Gastrocnemius medialis (tissue), 4 donors: ENCODE measurements at regions not wholly inside any gene's neighbourhood (a gene's known extent, or its start where the extent isn't known, plus 50 kb on each side); places are given as distances from the start of the nearest gene placed in this dataset.

Source experiments
- ATAC-seq, 2 donors: fragments of 150-250 bp; one replicate each; pipeline ENCODE4 v1.9.1; 2016
- DNase-seq, 2 donors: peaks; one replicate each; pipeline ENCODE4 v3.0.0-alpha.2; 2019
- H3K27ac ChIP-seq, 4 donors: fragments of 200-600 bp; sonication (generic); 1 replicate in 1 of 4; 2 replicates in 3 of 4; pipeline ENCODE4 v1.5.1; 2016 to 2018; ENCODE audit warnings: mild to moderate bottlenecking in 2 of 4, moderate library complexity in 1 of 4
- H3K27me3 ChIP-seq, 3 donors: fragments of 200-600 bp; sonication (generic) in 2 of 3; 1 replicate in 1 of 3; 2 replicates in 2 of 3; pipeline versions ENCODE4 v1.5.1 to v1.6.0; 2016 to 2019; ENCODE audit warnings: mild to moderate bottlenecking in 1 of 3, moderate library complexity in 1 of 3
- H3K36me3 ChIP-seq, 2 donors: fragments of 200-600 bp; sonication (generic) in 1 of 2; one replicate each; pipeline ENCODE4 v1.5.1; 2017 to 2018
- H3K4me1 ChIP-seq, 2 donors: fragments of 200-600 bp; sonication (generic) in 1 of 2; one replicate each; pipeline ENCODE4 v1.5.1; 2016 to 2017; ENCODE audit warnings: mild to moderate bottlenecking in 2 of 2
- H3K4me3 ChIP-seq, 4 donors: fragments of 200-600 bp; sonication (generic) in 3 of 4; 1 replicate in 1 of 4; 2 replicates in 3 of 4; pipeline ENCODE4 v1.5.1; 2016 to 2019; ENCODE audit warnings: mild to moderate bottlenecking in 2 of 4
- H3K9me3 ChIP-seq, 3 donors: fragments of 200-600 bp; sonication (generic) in 2 of 3; 1 replicate in 1 of 3; 2 replicates in 2 of 3; pipeline ENCODE4 v1.5.1; 2016 to 2019
- POLR2A ChIP-seq, 2 donors: fragments of 450-650 bp; IDR thresholded peaks; one replicate each; pipeline ENCODE4 v1.6.1; 2017; ENCODE audit warnings: antibody characterized with exemption in 2 of 2, mild to moderate bottlenecking in 2 of 2, moderate library complexity in 2 of 2
- in situ Hi-C, 4 donors: fragments of 200-750 bp; cut with MboI; loops; one replicate each; pipeline versions ENCODE4 v1.15.0 to v1.8.0; 2017; ENCODE audit warnings: low sequenced_read_pairs in 4 of 4
- intact Hi-C: fragments of 100-400 bp; cut with DNase I; formaldehyde crosslinking; loops from one replicate; pipeline ENCODE4 v1.15.1; 2023; ENCODE audit warnings: low total_unique reads
- TF ChIP-seq, protein P1 (sequence below), 5 experiments: fragments of 450-650 bp in 3 of 5; fragments of 200-600 bp in 2 of 5; sonication (generic) in 2 of 5; IDR thresholded peaks in 4 of 5; conservative IDR thresholded peaks in 1 of 5; 1 replicate in 4 of 5; 2 replicates in 1 of 5; pipeline ENCODE4 v1.5.1; 2016 to 2019; ENCODE audit warnings: antibody characterized with exemption in 5 of 5, mild to moderate bottlenecking in 3 of 5, moderate library complexity in 3 of 5

DNA sequence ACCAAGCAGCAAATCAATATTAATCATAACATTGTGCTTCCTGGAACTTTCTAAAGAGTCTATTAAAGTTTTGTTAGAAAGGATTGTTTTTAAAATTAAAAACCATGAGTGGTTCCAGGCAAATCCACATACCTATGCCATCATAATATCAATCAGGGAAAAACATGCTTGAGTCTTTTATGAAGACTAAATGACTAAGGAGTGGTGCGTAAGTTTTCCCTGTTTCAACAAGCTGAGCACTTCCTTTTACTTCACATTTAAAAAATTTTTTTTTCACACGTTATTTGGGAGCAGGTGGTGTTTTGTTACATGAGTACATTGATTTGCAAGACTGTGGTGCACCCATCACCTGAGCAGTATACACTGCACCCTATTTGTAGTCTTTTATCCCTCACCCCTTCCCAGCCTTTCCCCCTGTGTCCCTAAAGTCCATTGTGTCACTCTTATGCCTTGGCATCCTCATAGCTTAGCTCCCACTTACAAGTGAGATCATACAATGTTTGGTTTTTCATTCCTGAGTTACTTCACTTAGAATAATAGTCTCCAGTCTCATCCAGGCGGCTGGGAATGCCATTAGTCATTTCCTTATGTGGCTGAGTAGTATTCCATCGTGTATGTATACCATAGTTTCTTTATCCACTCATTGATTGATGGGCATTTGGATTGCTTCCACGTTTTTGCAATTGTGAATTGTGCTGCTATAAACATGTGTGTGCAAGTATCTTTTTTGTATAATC is 1190.3 kb upstream of the RAG2 start:
- Histone ChIP-seq H3K27me3 (no peaks in the 10 kb centered on the region), H3K27ac (no peak overlapping the region), H3K4me3 (no peak overlapping the region), H3K36me3 (no peaks in the 10 kb centered on the region), H3K9me3 (no peaks in the 10 kb centered on the region), H3K4me1 (no peaks in the 10 kb centered on the region)
- no peak for TF ChIP-seq POLR2A (IDR thresholded peaks at IDR 0.05)
- TF ChIP-seq, protein P1, sequence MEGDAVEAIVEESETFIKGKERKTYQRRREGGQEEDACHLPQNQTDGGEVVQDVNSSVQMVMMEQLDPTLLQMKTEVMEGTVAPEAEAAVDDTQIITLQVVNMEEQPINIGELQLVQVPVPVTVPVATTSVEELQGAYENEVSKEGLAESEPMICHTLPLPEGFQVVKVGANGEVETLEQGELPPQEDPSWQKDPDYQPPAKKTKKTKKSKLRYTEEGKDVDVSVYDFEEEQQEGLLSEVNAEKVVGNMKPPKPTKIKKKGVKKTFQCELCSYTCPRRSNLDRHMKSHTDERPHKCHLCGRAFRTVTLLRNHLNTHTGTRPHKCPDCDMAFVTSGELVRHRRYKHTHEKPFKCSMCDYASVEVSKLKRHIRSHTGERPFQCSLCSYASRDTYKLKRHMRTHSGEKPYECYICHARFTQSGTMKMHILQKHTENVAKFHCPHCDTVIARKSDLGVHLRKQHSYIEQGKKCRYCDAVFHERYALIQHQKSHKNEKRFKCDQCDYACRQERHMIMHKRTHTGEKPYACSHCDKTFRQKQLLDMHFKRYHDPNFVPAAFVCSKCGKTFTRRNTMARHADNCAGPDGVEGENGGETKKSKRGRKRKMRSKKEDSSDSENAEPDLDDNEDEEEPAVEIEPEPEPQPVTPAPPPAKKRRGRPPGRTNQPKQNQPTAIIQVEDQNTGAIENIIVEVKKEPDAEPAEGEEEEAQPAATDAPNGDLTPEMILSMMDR (IDR thresholded peaks at IDR 0.05 in 4 of 5, conservative IDR thresholded peaks at IDR 0.05 in 1 of 5) = no peak
- intact Hi-C loops (no loop called here), in situ Hi-C loops (no loop called here)
- no peak for ATAC-seq
- DNase-seq = no peak

DNA sequence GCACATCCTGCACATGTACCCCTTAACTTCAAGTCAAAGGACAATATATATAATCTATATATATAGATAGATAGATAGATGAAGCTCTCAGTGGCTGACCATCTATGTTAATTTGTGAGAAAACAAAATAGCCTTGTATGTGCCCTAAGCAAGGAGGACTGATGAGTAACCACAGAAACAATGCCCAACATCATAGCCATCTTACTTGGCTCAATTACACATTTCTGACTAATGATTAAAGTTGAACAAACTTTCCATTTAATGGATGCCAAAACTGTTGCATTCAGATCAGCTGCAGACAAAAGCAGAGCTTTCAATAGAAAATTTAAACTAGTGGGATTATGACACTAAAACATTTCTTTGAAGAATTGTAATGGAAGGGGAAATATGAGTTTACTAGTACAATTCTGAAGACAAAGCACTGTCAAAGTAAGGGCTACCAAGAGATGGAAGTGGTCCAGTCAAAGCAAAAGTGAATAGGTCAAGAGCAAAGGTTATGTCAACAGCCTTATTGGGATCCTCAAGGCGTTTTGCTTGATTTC is 1188.2 kb upstream of the RAG2 start:
- TF ChIP-seq, protein P1 (IDR thresholded peaks at IDR 0.05 in 4 of 5, conservative IDR thresholded peaks at IDR 0.05 in 1 of 5) = no peak
- TF ChIP-seq POLR2A (IDR thresholded peaks at IDR 0.05) = no peak
- in situ Hi-C loops (no loop called here), intact Hi-C loops (no loop called here)
- no peaks in the 10 kb centered on the region for H3K4me1 ChIP-seq
- H3K36me3 ChIP-seq = no peaks in the 10 kb centered on the region
- H3K4me3 ChIP-seq = no peak overlapping the region
- H3K27ac ChIP-seq = no peak overlapping the region
- no peaks in the 10 kb centered on the region for H3K27me3 ChIP-seq
- DNase-seq (no peak), ATAC-seq (no peak)
- no peaks in the 10 kb centered on the region for H3K9me3 ChIP-seq

DNA sequence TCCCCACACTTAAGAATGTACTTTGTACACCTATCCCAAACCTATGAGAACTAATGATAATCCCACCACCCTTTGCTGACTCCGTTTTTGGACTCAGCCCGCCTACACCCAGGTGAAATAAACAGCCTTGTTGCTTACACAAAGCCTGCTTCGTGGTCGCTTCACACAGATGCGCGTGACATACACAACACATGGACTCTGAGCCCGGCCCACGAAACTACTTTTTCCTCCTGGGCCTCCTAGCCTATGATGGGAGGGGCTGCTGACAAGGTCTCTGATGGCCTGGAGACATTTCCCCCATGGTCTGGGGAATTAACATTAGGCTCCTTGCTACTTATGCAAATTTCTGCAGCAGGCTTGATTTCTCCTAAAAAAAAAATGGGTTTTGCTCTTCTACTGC is 1176.4 kb upstream of the RAG2 start:
- in situ Hi-C loops = no loop called here
- Histone ChIP-seq H3K4me3 (no peak overlapping the region), H3K36me3 (no peaks in the 10 kb centered on the region), H3K27ac (no peak overlapping the region), H3K4me1 (no peaks in the 10 kb centered on the region), H3K9me3 (no peaks in the 10 kb centered on the region), H3K27me3 (no peaks in the 10 kb centered on the region)
- DNase-seq (no peak), ATAC-seq (no peak)
- TF ChIP-seq, protein P1 (IDR thresholded peaks at IDR 0.05 in 4 of 5, conservative IDR thresholded peaks at IDR 0.05 in 1 of 5) = no peak
- no peak for TF ChIP-seq POLR2A (IDR thresholded peaks at IDR 0.05)
- intact Hi-C loops = no loop called here

DNA sequence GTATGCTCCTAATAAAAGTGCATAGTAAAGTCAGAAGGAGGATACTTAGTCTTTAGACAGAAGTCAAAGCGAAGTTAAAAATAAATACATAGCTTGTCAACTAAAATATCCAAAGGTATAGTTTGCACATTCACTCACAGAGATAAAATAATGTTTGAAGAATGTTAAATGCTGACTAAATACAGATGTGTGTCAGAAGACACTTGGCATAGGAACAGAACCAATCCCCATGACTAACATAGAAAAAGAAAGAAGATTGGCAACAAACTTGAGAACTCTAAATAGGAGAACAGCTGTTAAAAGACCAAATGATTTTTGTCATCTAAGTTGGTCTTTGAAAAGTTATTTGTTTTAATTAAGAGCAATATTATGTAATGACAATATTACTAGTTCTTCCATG is 1172.1 kb upstream of the RAG2 start:
- Histone ChIP-seq H3K36me3 (no peaks in the 10 kb centered on the region), H3K27me3 (no peaks in the 10 kb centered on the region), H3K27ac (no peak overlapping the region), H3K4me3 (no peak overlapping the region), H3K9me3 (no peaks in the 10 kb centered on the region), H3K4me1 (no peaks in the 10 kb centered on the region)
- in situ Hi-C loops (no loop called here), intact Hi-C loops (no loop called here)
- ATAC-seq = no peak
- TF ChIP-seq, protein P1 (IDR thresholded peaks at IDR 0.05 in 4 of 5, conservative IDR thresholded peaks at IDR 0.05 in 1 of 5) = no peak
- DNase-seq = no peak

DNA sequence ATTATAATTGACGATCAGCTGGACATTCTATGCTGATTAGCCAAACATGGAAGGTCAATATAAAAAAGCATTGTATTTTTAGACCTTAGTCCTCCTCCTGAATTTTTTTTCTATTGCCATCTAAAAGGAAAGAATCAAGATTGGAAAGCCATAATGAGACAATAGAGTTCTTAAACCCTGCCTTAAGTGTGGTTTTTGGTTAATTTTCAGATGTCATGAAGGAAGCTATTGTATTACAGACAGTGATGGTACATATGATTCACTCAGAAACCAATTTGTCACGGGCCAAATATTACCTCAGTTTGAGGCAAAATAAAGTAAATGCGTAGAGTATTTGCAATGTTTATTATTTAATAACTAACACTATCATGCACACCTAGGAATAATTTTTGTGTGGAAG is 1164.0 kb upstream of the RAG2 start:
- Histone ChIP-seq H3K4me1 (no peaks in the 10 kb centered on the region), H3K27ac (no peak overlapping the region), H3K4me3 (no peak overlapping the region), H3K27me3 (no peaks in the 10 kb centered on the region), H3K36me3 (no peaks in the 10 kb centered on the region), H3K9me3 (no peaks in the 10 kb centered on the region)
- in situ Hi-C loops = no loop called here
- DNase-seq (no peak), ATAC-seq (no peak)
- intact Hi-C loops = no loop called here
- TF ChIP-seq POLR2A (IDR thresholded peaks at IDR 0.05) = no peak
- TF ChIP-seq, protein P1 (IDR thresholded peaks at IDR 0.05 in 4 of 5, conservative IDR thresholded peaks at IDR 0.05 in 1 of 5) = no peak
